ENCODE measurements at regions not wholly inside any gene's neighbourhood (a gene's known extent, or its start where the extent isn't known, plus 50 kb on each side); places are given as distances from the start of the nearest gene placed in this dataset.

DNA sequence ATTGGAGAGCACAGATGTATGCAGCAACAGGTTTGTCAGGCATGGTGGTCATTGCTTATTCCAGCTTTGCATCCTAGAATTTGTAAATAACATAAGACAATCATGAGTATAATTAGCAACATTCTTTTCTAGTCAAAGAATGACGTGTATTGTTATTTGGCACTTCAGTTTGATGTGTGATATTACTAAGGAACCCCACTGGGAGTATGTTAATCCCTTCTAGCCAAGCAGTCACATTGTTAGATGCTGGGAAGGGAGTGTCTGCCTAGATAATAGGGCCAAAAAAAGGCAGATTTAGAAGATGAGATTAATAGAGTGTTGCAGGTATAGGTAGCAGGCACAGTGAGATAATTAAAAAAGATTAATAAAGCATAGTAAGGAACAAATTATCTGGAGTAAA lies 159.2 kb upstream of the WDFY3 start:
- Histone ChIP-seq H2BK15ac (ENCODE audit: low read depth, low read length) (no peak overlapping the region), H3K79me2 (ENCODE audit: insufficient read depth, low read length) (no peaks in the 10 kb centered on the region), H3K4me2 (ENCODE audit: insufficient read depth, insufficient read length, low read length) (no peak overlapping the region), H2BK12ac (ENCODE audit: insufficient read length, low read depth, low read length) (no peak overlapping the region), H3K4me1 (ENCODE audit: insufficient read depth, low read length) (peaks cover 16% of the 10 kb centered on the region; the same call in 1 of the 2 replicates), H3K23ac (ENCODE audit: insufficient read length, low read depth, low read length) (no peak overlapping the region), H4K5ac (ENCODE audit: insufficient read length, low read depth, low read length) (no peak overlapping the region), H3K18ac (ENCODE audit: insufficient read length, low read depth, low read length) (no peak overlapping the region), H3T11ph (ENCODE audit: low read length) (no peak overlapping the region), H4K8ac (replicated peaks; ENCODE audit: insufficient read length, low read depth, low read length) (no peak overlapping the region), H4K91ac (ENCODE audit: insufficient read length, low read depth, low read length) (no peak overlapping the region), H2AK5ac (ENCODE audit: insufficient read length, low read length) (no peak overlapping the region), H3K56ac (ENCODE audit: insufficient read length, low read depth, low read length) (no peak overlapping the region), H3K27ac (ENCODE audit: insufficient read length, low read depth, low read length) (no peak overlapping the region), H3K23me2 (ENCODE audit: insufficient read length, low read depth, low read length, poor library complexity, severe bottlenecking) (peaks cover 2% of the 10 kb centered on the region), H3K79me1 (ENCODE audit: insufficient read depth, low read depth, low read length, poor library complexity, severe bottlenecking) (no peaks in the 10 kb centered on the region), H3K14ac (ENCODE audit: insufficient read depth, low read length) (no peak overlapping the region), H2BK120ac (ENCODE audit: low read depth, low read length, poor library complexity, severe bottlenecking) (no peak overlapping the region), H3K4ac (ENCODE audit: low read depth, low read length) (no peak overlapping the region), H4K20me1 (ENCODE audit: control insufficient read depth, insufficient read depth, insufficient read length) (no peaks in the 10 kb centered on the region), H2AFZ (ENCODE audit: low read length) (no peak overlapping the region), H3K27me3 (ENCODE audit: insufficient read depth, low read length) (no peaks in the 10 kb centered on the region), H2BK5ac (ENCODE audit: insufficient read length, low read length) (no peak overlapping the region), H3K9ac (ENCODE audit: extremely low read depth, insufficient read length, low read length) (no peak overlapping the region), H2BK20ac (ENCODE audit: low read depth, low read length, poor library complexity, severe bottlenecking) (no peak overlapping the region), H3K9me3 (ENCODE audit: control insufficient read depth, low read depth, low read length) (no peaks in the 10 kb centered on the region)
- Mint-ChIP-seq H3K4me1 (peaks cover 55 to 59% of the 10 kb centered on the region in 2 experiments), H3K36me3 (ENCODE audit: insufficient read depth in 1 of 3, low read depth in 3 of 3) (peaks cover 0 to 5% (median 3%) of the 10 kb centered on the region in 3 experiments; a peak in 3 of 7 replicates), H3K4me3 (no peak overlapping the region), H3K27me3 (ENCODE audit: low read depth) (no peaks in the 10 kb centered on the region), H3K27ac (peak overlapping the region in 2 of 3 experiments; percentile 49 to 88; a peak in 2 of 7 replicates), H3K9me3 (peaks cover 0 to 3% of the 10 kb centered on the region in 2 experiments; a peak in 2 of 5 replicates)
- no peak for DNase-seq
- TF ChIP-seq, protein P1, sequence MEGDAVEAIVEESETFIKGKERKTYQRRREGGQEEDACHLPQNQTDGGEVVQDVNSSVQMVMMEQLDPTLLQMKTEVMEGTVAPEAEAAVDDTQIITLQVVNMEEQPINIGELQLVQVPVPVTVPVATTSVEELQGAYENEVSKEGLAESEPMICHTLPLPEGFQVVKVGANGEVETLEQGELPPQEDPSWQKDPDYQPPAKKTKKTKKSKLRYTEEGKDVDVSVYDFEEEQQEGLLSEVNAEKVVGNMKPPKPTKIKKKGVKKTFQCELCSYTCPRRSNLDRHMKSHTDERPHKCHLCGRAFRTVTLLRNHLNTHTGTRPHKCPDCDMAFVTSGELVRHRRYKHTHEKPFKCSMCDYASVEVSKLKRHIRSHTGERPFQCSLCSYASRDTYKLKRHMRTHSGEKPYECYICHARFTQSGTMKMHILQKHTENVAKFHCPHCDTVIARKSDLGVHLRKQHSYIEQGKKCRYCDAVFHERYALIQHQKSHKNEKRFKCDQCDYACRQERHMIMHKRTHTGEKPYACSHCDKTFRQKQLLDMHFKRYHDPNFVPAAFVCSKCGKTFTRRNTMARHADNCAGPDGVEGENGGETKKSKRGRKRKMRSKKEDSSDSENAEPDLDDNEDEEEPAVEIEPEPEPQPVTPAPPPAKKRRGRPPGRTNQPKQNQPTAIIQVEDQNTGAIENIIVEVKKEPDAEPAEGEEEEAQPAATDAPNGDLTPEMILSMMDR (conservative IDR thresholded peaks at IDR 0.05) = no peak
- no CpG with 5 or more reads among the region's 1 CpG for WGBS (ENCODE audit: extremely low coverage, insufficient read length, low lambda C conversion rate)

Data from H9 (cell line).